SKM-1 treated with dmso at 0.1 percent for 144 hours (cell line): ENCODE measurements at regions not wholly inside any gene's neighbourhood (a gene's known extent, or its start where the extent isn't known, plus 50 kb on each side); places are given as distances from the start of the nearest gene placed in this dataset.
"Not testable (repeated sequence)": the region's sequence is repeated elsewhere in the genome, so short reads cannot be mapped to it uniquely, and the experiment has no call there.

Experiments
- DNase-seq: peaks from one replicate; lab custom pipeline; 2025; ENCODE audit not compliant: unreplicated experiment; lab: John Stamatoyannopoulos, UW

GRCh38 chr4:141340458-141340857 is 119.8 kb downstream of the ZNF330 start:
- no peak for DNase-seq

GRCh38 chr4:141346144-141346543 is 125.4 kb downstream of the ZNF330 start:
- peak; percentile 19 for DNase-seq

- DNase-seq, result no peak
Observed at GRCh38 chr4:141347684-141348083, 127.0 kb downstream of the ZNF330 start.

GRCh38 chr4:141348125-141348524 is 127.4 kb downstream of the ZNF330 start:
- no peak for DNase-seq

- DNase-seq, result no peak
Observed at GRCh38 chr4:141348573-141348972, 127.9 kb downstream of the ZNF330 start.

- no peak for DNase-seq
Observed at GRCh38 chr4:141349236-141349635, 128.5 kb downstream of the ZNF330 start.

GRCh38 chr4:141350122-141350905 is 129.6 kb downstream of the ZNF330 start:
- no peak for DNase-seq

- peak; percentile 19 for DNase-seq
Observed at GRCh38 chr4:141352331-141352730, 131.6 kb downstream of the ZNF330 start.

- DNase-seq, result peak; percentile 48
Observed at GRCh38 chr4:141352909-141353525, 132.3 kb downstream of the ZNF330 start.

GRCh38 chr4:141356321-141356962 is 135.7 kb downstream of the ZNF330 start:
- DNase-seq, result no peak

GRCh38 chr4:141356963-141357335 is 136.3 kb downstream of the ZNF330 start:
- no peak for DNase-seq

- DNase-seq, result not testable (repeated sequence)
Observed at GRCh38 chr4:141368241-141368640, 147.5 kb downstream of the ZNF330 start.

- no peak for DNase-seq
Observed at GRCh38 chr4:141371206-141371605, 150.5 kb downstream of the ZNF330 start.

- DNase-seq, result no peak
Observed at GRCh38 chr4:141375855-141376254, 155.2 kb downstream of the ZNF330 start.

- DNase-seq, result no peak
Observed at GRCh38 chr4:141376769-141377168, 156.1 kb downstream of the ZNF330 start.

- no peak for DNase-seq
Observed at GRCh38 chr4:141387299-141387698, 166.6 kb downstream of the ZNF330 start.

- no peak for DNase-seq
Observed at GRCh38 chr4:141388481-141388880, 167.8 kb downstream of the ZNF330 start.

GRCh38 chr4:141389649-141390048 is 169.0 kb downstream of the ZNF330 start:
- DNase-seq, result no peak

GRCh38 chr4:141390571-141390970 is 169.9 kb downstream of the ZNF330 start:
- DNase-seq, result no peak

- no peak for DNase-seq
Observed at GRCh38 chr4:141391293-141391692, 170.6 kb downstream of the ZNF330 start.

GRCh38 chr4:141391771-141392170 is 171.1 kb downstream of the ZNF330 start:
- DNase-seq, result no peak

- DNase-seq, result no peak
Observed at GRCh38 chr4:141395246-141395830, 174.6 kb downstream of the ZNF330 start.
